Umbilical cord (tissue), 1 donor: ENCODE measurements at regions not wholly inside any gene's neighbourhood (a gene's known extent, or its start where the extent isn't known, plus 50 kb on each side); places are given as distances from the start of the nearest gene placed in this dataset.
A peak's percentile ranks its signal among the peaks of the same experiment; 100 is the strongest.

Experiments
- DNase-seq: peaks from one replicate; pipeline ENCODE4 v3.0.0-alpha.2; 2015; ENCODE audit warnings: low spot score

- no peak for DNase-seq
Observed at GRCh38 chr10:78850644-78851435, 217.9 kb upstream of the ZMIZ1 start.

DNA sequence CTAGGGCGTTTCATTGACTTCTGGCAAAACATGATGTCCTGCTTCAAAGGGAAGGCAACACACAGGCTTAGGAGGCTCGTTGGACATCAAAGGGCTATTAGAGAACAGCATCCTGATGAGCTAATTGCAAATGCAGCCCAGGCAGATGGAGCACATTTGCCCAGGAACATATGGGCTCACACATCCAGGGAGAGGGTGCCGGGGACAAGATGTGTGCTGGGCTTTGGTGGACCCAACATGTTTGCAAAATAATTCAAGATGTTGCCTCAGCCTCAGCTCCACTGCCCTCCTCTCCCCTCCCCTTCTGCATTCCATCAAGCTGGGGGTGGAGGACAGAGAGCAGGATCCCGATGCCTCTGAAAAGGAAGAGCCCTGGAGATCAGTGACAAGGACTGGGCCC, 217.1 kb upstream of the ZMIZ1 start:
- peak; percentile 95 for DNase-seq

DNA sequence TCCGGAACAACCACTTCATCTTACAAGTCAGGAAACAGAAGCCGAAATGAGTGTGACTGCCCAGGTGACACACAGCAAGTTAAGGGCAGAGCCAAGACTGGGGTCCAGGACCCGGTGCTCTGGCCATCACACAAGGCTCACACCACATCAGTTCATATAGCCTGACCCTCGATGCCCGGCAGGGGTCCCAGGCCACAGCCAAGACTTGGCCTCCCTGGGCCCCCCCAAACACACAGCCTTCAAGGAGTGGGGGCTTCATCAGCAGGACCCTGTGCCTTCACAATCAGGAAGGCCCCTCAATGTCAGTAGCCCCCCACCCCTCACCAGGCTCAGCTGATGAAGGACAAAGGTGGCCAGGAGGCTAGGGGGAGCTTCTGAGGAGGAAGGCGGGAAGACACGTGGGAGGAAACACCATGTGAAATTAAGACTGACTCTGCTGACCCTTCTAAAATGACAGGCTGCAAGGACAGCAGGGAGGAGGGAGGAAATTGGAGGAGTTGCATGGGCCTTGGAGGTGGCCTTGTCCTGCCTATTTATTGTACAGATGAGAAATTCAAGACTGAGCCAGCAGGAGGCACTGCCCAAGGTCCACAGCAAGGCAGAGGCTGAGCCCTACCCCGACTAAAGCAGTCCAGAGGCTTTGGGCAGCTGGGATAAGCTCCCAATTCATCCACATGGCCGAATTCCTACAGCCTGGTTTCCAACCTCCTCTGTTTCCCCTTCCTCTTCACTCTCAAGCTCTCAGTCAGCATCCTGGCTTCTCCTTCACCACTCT, 216.1 kb upstream of the ZMIZ1 start:
- DNase-seq = no peak

- no peak for DNase-seq
Observed at GRCh38 chr10:78853864-78854263, 214.9 kb upstream of the ZMIZ1 start.

DNA sequence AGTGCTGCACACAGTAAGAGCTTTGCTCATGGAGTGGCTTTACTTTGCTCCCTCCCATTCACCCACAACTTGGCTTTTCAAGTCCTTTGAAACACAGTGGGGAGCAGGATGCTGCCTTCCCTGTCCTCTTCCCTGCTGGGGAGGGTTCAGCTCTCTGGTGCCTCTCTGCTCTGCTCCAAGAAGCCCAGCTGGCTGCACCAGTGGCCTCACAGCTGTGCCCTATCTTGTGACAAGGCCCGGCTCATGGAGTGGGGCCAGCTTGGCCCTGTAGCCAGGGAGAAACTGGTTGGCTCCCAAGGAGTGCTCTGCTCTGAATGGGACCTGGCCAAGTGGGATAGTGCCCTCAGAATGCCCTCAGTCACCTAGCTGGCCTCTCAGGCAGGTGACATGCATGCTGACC, 212.3 kb upstream of the ZMIZ1 start:
- no peak for DNase-seq

- no peak for DNase-seq
Observed at GRCh38 chr10:78857193-78857592, 211.6 kb upstream of the ZMIZ1 start.

GRCh38 chr10:78859266-78859665, 209.5 kb upstream of the ZMIZ1 start:
- no peak for DNase-seq

GRCh38 chr10:78859769-78860168, 209.0 kb upstream of the ZMIZ1 start:
- DNase-seq = no peak

GRCh38 chr10:78860260-78860914, 208.4 kb upstream of the ZMIZ1 start:
- DNase-seq = no peak

GRCh38 chr10:78861529-78862327, 207.0 kb upstream of the ZMIZ1 start:
- DNase-seq = no peak

GRCh38 chr10:78862328-78862640, 206.5 kb upstream of the ZMIZ1 start:
- DNase-seq = no peak

GRCh38 chr10:78863140-78863905, 205.4 kb upstream of the ZMIZ1 start:
- DNase-seq = no peak

- DNase-seq = no peak
Observed at GRCh38 chr10:78863906-78864239, 204.9 kb upstream of the ZMIZ1 start.

DNA sequence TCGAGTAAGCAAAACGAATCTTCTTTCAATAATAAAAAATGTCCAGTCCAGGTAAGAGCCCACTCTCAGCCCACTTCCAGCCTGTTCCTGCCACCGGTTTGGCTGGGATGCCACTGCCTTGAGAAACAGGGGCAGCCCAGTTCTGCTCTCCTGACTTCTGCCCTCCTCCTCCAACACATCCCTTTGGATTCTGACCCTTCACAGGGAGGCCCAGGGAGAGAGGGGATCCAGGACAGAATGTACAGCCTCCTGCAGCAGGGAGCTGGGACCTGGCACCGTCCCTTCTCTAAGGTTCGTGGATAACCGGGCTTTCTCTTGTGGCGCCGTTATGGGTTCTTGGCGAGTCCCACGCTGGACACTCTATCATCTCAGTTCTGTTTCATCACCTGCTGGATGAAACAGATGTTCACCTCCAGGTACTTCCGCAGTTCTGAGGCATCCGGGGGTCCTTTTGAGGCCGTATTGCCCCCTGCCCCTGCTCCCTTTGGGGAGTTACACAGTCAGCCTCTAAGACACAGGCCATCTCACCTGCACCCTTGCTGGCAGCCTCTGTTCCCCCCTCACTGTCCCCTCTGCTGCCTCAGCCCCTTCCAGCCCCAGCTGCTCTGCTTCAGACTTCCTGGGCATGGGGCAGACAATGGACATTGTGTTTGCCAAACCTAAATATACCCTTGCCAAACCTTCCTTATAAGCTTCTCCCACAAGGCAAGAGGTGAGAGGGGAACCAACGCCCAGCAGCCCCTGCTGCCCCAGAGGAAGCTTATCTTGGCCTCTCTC, 203.8 kb upstream of the ZMIZ1 start:
- no peak for DNase-seq

- DNase-seq = no peak
Observed at GRCh38 chr10:78865538-78865875, 203.3 kb upstream of the ZMIZ1 start.

GRCh38 chr10:78865931-78866717, 202.6 kb upstream of the ZMIZ1 start:
- no peak for DNase-seq

DNA sequence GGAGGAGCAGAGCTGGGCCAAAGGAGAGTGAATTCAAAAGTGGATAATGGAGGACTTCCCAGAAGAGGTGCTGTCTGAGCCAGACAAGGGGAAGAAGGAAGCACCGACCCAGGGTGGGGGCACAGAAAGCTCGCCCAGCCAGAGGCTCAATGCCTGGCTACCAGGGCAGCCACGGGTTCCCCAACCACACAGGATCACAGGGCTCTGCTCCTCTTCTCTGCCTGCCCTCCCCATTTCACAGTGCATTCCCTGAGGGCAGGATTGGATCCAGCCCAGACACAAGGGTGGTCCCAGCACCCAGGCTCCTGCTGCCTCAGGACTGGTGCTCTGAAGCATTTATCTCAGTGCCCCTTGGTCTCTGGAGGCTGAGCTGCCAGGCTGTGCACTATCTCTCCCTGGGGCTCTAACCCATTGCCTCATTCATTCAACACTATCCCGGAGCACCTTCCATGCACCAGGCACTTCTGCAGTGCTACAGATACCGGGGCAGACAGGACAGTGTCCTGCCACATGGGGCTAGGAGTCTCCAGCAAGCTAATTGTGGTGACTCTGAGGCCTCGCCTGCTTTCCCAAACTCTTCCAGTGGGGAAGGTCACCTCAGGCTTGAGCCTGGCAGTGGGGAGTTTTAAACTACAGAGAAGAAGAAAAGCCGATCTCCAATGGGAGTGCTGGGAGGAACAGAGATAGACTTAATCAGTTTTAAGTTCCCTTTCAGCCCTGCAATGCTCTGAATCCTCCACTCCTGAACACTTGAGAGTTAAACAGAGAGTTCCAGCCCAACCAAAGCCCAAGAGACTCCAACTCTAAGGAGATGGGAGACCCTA, 201.8 kb upstream of the ZMIZ1 start:
- DNase-seq = no peak

GRCh38 chr10:78867555-78867939, 201.2 kb upstream of the ZMIZ1 start:
- no peak for DNase-seq

- DNase-seq = no peak
Observed at GRCh38 chr10:78868048-78868447, 200.7 kb upstream of the ZMIZ1 start.
